NCI-H82 (cell line): ENCODE measurements at regions not wholly inside any gene's neighbourhood (a gene's known extent, or its start where the extent isn't known, plus 50 kb on each side); places are given as distances from the start of the nearest gene placed in this dataset.

Experiments used
- DNase-seq: peaks from one replicate; lab custom pipeline; 2025; lab: John Stamatoyannopoulos, UW

DNA sequence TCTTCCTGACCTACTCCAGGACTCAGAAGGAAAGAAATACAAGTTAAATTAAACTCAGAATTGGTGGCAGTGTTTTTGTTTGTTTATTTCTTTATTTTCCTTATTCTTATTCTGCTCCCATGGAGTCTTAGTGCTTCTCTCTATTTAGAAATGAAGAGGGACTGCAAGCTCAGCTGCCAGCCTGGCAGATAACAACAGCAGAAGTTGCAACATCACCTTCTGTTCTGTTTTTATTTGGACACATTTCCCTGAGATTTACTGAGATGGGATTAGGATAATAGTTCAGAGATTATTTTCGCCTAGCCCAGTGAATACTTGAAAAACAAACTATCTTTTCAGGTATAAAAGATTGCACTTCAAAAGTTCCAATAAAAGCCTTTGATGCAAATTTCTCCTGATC, 70.4 kb upstream of the DTNA start:
- DNase-seq, result peak; percentile 36

DNA sequence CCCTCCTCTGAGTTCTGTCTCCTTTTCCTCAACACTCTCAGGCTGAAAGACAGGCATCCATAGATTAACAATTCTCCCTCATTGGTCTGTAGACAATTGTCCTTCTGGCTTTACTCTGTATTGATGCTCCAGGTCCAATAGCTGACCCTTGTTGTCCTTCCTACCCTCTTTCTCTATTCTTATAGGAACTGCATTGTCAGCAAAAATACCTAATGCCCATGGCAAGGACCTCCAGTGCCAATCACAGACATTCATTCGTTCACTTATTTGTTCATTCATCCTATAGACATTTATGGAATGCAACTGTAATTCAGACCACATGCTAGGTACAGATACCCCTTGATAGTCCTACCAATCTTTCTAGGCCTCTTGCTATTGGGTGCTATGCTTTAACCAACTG, 69.8 kb upstream of the DTNA start:
- no peak for DNase-seq

DNA sequence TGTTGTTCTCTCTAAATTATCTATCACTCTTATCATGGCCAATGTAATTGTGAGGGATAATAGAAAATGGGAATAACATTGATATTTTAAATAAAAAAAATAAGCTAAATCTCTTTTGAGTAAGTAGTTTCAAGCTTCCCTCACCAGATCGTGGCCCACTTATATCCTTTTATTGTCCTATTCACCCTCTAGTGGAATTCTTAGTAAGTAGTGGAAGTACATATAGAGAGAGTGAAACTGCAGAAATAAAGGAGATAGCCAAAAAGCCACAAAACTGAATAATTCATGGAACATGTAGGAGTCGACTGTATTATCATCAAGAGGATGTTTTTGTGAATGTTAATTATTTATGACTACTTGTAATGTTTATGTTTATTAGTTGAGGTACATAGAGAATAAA, 66.1 kb upstream of the DTNA start:
- DNase-seq, result no peak

DNA sequence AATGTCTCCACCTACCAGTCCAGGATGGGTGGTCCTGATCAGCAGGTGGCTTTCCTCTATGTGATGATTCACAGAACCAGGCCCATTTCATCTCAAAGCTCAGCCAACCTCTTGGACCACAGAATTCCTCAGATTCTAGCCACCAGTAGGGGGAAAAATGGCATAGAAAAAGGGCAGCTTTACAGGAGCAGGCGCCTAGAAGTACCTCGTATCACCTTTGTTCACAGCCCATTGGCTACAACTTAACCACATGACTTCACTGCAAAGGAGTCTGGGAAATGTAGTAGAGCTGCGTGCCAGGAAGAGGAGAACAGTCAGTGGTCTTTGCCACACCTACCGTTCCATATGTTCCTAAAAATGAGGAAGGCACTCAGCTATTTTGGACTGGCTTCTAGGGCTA, 62.8 kb upstream of the DTNA start:
- DNase-seq, result peak; percentile 68

DNA sequence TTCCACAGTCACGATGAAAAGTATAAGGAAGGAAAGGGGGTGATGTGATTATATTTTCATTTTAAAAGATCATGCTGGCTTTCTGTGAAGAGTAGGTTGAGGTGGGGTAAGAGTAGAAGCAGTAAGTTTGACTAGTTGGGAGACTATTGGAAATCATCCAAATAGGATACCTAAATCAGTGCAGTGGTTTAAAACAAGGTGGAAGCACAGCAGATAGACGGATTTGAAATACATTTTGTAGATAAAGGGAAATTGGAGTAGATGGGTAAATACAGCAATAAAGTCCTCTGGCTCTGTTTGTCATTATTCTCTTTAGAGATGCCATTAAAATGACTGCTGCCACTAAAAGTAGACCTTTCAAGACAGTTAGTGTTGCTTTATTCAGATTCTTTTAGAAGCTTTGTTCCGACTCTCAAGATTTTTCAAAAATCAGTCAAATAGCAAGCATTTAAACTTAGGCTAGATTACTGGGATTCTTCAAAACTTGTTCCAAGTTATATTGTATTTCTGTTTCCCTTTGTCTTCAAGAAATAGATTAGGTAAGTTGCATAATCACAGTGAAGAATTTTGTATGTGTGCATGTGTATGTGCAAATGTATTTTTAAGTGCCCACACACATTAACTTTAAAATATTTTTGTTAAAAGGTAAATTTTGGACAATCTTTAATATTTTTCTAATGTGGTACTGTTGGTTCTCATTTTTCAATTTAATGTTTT, 61.7 kb upstream of the DTNA start:
- DNase-seq, result no peak

DNA sequence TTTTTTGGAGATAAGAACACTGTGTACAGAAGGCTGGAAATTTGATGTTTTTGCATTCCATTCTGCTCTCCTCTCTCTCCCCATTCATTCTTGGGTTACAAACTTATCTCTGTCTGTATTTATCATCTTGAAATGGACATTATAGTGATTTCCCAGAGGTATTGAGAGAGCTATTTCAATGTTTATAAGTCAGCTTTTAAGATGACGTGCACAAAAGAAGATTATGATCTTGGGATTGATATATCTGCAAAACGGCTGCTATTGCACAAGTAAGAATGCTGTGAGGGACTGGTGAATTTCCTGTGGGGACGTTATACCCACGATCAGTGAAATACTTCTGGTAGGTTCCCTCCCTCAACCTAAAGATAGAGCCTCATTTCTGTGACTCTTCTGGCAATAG, 61.0 kb upstream of the DTNA start:
- no peak for DNase-seq

DNA sequence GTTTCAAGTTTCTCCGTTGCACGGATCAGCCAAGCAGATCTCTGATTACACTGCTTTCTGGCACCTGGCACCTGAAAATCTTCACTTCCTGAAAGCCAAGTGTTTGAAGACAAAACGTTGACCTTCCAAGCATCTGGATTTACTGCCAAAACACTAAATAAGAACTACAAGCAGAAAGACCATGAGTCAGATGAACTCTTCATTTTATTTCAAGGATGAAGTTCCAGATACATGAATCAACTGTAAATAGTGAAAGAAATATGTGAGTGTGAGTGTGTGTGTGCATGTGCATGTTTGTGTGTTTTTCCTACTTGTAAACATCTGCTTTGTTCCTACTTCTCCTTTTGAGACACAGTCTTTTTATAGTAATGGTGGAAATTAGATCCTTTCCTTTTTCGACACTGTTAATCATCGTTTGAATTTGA, 60.0 kb upstream of the DTNA start:
- no peak for DNase-seq

DNA sequence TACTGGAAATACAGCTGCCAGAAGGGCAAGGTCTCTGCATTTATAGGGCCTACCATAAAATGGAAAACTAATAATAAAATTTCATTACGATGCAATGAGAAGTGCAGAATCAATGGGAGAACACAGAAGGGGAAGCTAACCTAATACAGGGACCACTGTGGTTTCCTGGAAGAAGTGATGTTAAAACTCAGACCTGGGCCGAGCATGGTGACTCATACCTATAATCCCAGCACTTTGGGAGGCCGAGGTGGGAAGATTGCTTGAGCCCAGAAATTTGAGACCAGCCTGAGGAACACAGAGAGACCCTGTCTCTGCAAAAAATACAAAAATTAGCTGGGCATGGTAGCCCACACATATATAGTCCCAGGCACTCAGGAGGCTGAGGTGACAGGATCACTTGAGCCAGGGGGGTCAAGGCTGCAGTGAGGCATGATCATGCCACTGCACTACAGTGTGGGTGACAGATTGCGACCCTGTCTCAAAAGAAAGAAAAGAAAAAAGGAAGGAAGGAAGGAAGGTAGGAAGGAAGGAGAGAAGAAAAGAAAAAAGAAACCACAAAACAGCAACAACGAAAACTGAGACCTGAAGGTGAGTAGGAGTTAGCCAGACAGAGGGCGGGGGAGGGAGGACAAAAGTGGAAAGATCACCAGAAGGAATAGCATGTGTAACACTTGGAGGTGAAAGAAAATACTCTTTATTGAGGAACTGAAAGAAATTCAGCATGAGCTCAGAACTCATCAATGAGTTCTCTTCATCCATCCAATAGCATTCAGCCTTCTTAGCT, 58.3 kb upstream of the DTNA start:
- DNase-seq, result no peak

DNA sequence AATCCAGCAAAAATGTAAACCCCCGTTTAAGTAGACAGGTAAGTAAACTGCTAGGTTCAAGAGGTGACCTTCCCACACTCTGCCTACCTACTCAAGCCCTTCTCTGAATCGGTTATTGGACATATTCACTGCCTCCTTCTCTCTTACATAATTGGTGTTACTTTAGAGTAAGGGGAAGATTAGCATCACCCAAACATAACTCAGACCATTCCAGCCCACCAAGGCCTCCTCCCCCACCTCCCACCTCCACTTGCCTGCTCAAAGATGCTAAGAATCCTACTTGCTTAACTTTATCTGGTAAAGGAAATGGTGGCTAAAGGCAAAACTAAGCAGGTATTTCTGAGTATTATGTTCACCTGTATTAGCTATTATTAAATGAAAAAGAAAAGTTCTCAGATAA, 55.0 kb upstream of the DTNA start:
- DNase-seq, result no peak

DNA sequence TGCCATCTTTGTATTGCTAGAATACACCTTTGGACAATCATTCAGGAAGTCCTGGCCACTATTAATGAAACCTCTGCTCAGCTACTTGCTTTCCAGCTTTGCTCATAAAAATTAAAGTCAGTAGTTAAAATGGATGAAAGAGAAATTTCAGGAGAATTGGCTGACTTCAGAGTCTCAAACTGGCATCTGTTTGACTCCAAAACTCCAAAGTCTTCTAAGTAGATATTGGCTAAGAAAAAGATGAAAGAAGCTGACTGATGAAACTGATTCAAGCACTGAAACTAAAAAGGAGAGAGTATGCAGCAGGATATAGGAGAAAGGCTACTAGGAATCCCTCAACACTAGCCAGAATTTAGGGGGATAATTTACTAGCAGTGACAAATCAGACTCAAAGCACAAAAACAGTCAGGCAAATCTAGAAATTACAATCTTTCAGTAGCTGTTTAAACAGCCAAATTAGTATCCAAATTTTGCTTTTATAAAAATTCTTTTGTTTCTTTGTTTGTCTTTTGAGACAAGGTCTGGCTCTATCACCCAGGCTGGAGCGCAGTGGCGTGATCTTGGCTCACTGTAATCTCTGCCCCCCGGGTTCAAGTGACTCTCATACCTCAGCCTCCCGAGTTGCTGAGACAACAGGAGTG, 52.1 kb upstream of the DTNA start:
- DNase-seq, result no peak

DNA sequence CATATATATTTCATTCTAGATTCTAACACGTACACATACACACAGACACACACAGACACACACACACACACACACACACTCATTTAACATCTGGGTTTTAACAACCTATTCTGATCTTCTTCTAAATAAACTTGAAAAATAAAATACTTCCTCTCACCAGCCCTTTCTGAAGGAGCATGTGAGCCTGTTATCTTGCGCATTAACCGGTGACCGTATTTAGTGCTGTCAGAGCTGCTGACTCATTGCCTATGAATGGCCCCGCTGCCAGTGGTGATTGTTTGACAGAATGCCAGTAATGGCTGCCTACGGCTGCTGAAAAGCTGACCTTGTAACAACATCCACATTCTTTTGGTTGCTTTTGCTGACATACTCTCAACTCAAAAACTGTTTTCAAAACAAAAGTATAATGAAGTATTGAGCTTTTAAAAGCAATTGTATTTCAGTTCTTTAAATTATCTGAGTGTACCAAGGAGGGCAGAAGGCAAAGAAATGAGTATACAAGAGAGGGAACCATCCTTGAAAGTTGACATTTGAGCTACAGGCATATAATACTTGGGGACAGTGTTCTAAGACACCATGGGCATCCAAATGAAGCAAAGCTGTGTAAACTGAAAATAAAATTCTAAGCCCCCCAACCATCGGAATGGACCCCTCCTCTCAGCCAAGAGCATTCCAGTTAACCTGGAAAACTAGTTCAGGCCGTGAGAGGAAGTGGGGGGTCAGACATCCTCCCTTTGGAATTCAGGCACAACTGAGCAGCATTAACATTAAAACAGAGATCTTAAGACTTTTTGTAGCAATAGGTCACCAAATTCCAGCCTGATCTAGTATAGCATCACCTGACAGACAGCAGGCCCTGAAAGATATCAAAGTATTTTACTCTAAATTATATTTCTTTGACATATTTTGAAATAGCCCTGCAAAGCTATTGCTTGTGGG, 50.2 kb upstream of the DTNA start:
- no peak for DNase-seq
